WERI-Rb-1 (cell line): ENCODE measurements at regions not wholly inside any gene's neighbourhood (a gene's known extent, or its start where the extent isn't known, plus 50 kb on each side); places are given as distances from the start of the nearest gene placed in this dataset.

Experiments
- DNase-seq: peaks from one replicate; pipeline ENCODE4 v3.0.0-alpha.2; 2020
- H3K27ac ChIP-seq: fragments of 250-450 bp; sonication (Bioruptor Pico); 2 replicates; pipeline ENCODE4 v1.5.1; 2020; ENCODE audit warnings: mild to moderate bottlenecking, moderate library complexity
- H3K27me3 ChIP-seq: fragments of 250-450 bp; sonication (Bioruptor Pico); 2 replicates; pipeline ENCODE4 v1.5.1; 2021; ENCODE audit warnings: mild to moderate bottlenecking, low read depth, moderate library complexity; ENCODE audit not compliant: insufficient read depth, severe bottlenecking
- H3K36me3 ChIP-seq: fragments of 250-450 bp; sonication (Bioruptor Pico); 2 replicates; pipeline ENCODE4 v1.5.1; 2020; ENCODE audit warnings: mild to moderate bottlenecking, moderate library complexity
- H3K4me3 ChIP-seq: 2 replicates; pipeline ENCODE4 v1.5.1; 2011; ENCODE audit warnings: low read depth, mild to moderate bottlenecking, control low read depth, low read length
- H3K9me3 ChIP-seq: fragments of 250-450 bp; sonication (Bioruptor Pico); 2 replicates; pipeline ENCODE4 v1.5.1; 2021; ENCODE audit warnings: mild to moderate bottlenecking, moderate library complexity; ENCODE audit not compliant: severe bottlenecking
- TF ChIP-seq, protein P1 (sequence below): IDR thresholded peaks from 2 replicates; pipeline ENCODE4 v1.5.1; 2011; ENCODE audit warnings: low read depth, mild to moderate bottlenecking, control low read depth, inconsistent platforms, low read length

- no peaks in the 10 kb centered on the region for H3K36me3 ChIP-seq
- no peak overlapping the region for H3K27ac ChIP-seq
- H3K27me3 ChIP-seq: no peaks in the 10 kb centered on the region
- TF ChIP-seq, protein P1, sequence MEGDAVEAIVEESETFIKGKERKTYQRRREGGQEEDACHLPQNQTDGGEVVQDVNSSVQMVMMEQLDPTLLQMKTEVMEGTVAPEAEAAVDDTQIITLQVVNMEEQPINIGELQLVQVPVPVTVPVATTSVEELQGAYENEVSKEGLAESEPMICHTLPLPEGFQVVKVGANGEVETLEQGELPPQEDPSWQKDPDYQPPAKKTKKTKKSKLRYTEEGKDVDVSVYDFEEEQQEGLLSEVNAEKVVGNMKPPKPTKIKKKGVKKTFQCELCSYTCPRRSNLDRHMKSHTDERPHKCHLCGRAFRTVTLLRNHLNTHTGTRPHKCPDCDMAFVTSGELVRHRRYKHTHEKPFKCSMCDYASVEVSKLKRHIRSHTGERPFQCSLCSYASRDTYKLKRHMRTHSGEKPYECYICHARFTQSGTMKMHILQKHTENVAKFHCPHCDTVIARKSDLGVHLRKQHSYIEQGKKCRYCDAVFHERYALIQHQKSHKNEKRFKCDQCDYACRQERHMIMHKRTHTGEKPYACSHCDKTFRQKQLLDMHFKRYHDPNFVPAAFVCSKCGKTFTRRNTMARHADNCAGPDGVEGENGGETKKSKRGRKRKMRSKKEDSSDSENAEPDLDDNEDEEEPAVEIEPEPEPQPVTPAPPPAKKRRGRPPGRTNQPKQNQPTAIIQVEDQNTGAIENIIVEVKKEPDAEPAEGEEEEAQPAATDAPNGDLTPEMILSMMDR: no peak
- no peak for DNase-seq
- H3K4me3 ChIP-seq: no peak overlapping the region
- H3K9me3 ChIP-seq: no peaks in the 10 kb centered on the region
Observed at GRCh38 chr1:43031316-43032203, 72.9 kb upstream of the SLC2A1 start.

DNA sequence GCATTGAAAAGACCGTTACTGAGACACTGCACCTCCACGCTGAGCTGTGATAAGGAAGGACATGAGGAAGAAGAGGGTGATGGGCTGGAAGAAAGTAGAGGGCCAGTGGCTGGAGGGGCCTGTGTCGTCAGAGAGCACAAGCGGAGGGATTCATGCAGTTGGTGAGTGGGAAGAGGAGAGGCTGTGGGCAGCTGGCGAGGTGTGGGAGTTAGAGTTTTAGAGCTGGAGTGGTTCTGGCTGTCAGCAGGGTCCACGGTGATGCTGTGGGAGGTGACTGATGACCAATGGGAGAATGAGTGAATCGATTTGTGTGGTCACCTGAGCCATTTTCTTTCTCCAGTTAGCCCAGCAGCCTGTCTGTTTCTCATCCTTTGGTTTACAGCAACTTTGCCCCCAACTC is 66.2 kb upstream of the SLC2A1 start:
- TF ChIP-seq, protein P1: no peak
- H3K27ac ChIP-seq: no peak overlapping the region
- H3K27me3 ChIP-seq: no peaks in the 10 kb centered on the region
- no peaks in the 10 kb centered on the region for H3K36me3 ChIP-seq
- no peaks in the 10 kb centered on the region for H3K9me3 ChIP-seq
- no peak overlapping the region for H3K4me3 ChIP-seq
- no peak for DNase-seq

GRCh38 chr1:43021547-43022474 is 63.1 kb upstream of the SLC2A1 start:
- H3K4me3 ChIP-seq: no peak overlapping the region
- no peak overlapping the region for H3K27ac ChIP-seq
- H3K36me3 ChIP-seq: no peaks in the 10 kb centered on the region
- no peak for DNase-seq
- H3K9me3 ChIP-seq: no peaks in the 10 kb centered on the region
- H3K27me3 ChIP-seq: no peaks in the 10 kb centered on the region
- TF ChIP-seq, protein P1: no peak

DNA sequence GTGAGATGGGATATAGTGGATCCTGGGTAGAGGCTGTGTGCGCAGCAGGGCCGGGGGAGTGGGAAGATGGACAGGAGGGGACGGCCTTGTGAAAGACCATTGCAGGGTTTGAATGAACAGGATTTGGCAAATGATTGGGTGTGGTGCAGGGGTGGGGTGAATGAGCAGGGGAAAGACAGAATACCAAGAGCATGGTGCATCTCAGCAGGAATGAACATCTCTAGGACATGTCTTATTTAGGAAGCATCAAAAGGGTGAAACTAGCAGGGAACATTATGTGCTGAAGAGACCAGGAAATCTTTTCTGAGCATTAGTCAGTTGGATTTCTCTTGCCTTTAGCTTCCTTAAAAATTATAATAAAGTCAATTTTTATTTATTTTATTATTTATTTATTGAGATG is 60.6 kb upstream of the SLC2A1 start:
- Histone ChIP-seq H3K4me3 (no peak overlapping the region), H3K9me3 (no peaks in the 10 kb centered on the region), H3K27ac (no peak overlapping the region), H3K36me3 (no peaks in the 10 kb centered on the region), H3K27me3 (no peaks in the 10 kb centered on the region)
- DNase-seq: no peak
- TF ChIP-seq, protein P1: no peak

- Histone ChIP-seq H3K4me3 (no peak overlapping the region), H3K27me3 (no peaks in the 10 kb centered on the region), H3K36me3 (no peaks in the 10 kb centered on the region), H3K27ac (no peak overlapping the region), H3K9me3 (no peaks in the 10 kb centered on the region)
- TF ChIP-seq, protein P1: no peak
- DNase-seq: no peak
Observed at GRCh38 chr1:43018121-43018520, 59.5 kb upstream of the SLC2A1 start.
